ENCODE measurements at regions not wholly inside any gene's neighbourhood (a gene's known extent, or its start where the extent isn't known, plus 50 kb on each side); places are given as distances from the start of the nearest gene placed in this dataset.

DNA sequence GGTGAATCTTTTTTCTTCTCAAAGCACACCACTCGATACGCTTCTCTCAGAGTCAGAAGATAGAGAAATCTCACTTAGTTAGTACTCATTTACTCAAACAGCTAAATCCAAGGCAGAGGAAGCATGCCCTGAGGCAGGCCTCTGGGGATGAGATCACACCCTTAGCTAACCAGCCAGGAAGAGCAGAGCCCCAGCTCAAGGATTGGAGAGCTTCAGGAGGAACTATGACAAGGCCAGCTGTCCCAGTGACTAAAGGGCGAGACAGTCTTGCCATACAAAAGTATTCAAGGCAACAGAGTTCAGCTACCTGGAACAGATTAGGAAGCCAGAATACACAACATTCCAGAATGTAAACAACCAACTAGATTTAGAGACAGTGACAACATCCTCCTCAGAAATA, 197.7 kb upstream of the CCDC196 start:
- no peaks in the 10 kb centered on the region for H3K9me3 ChIP-seq (ENCODE audit: control insufficient read depth in 2 of 2, insufficient read depth in 1 of 2, low read depth in 1 of 2, low read length in 1 of 2)
- H3K36me3 ChIP-seq (ENCODE audit: control insufficient read depth in 2 of 2, insufficient read depth in 2 of 2, low read length in 1 of 2) = no peaks in the 10 kb centered on the region
- no peak overlapping the region for H3K27ac ChIP-seq (ENCODE audit: low read depth in 2 of 2, low read length in 1 of 2)
- no peaks in the 10 kb centered on the region for H3K4me1 ChIP-seq (ENCODE audit: control insufficient read depth in 2 of 2, insufficient read depth in 2 of 2, low read length in 1 of 2)
- no peaks in the 10 kb centered on the region for H3K27me3 ChIP-seq (ENCODE audit: control insufficient read depth in 1 of 2, insufficient read depth in 2 of 2, low read length in 2 of 2)
- H3K4me3 ChIP-seq (ENCODE audit: low read depth in 1 of 2, low read length in 2 of 2) = no peak overlapping the region
- 94 to 96% methylated on average over 3 of the region's 3 CpGs for WGBS, 2 donors

GRCh38 chr14:66291756-66292155, 194.4 kb upstream of the CCDC196 start:
- Histone ChIP-seq H3K27me3 (ENCODE audit: control insufficient read depth in 1 of 2, insufficient read depth in 2 of 2, low read length in 2 of 2) (no peaks in the 10 kb centered on the region), H3K36me3 (ENCODE audit: control insufficient read depth in 2 of 2, insufficient read depth in 2 of 2, low read length in 1 of 2) (no peaks in the 10 kb centered on the region), H3K9me3 (ENCODE audit: control insufficient read depth in 2 of 2, insufficient read depth in 1 of 2, low read depth in 1 of 2, low read length in 1 of 2) (no peaks in the 10 kb centered on the region), H3K4me3 (ENCODE audit: low read depth in 1 of 2, low read length in 2 of 2) (no peak overlapping the region), H3K4me1 (ENCODE audit: control insufficient read depth in 2 of 2, insufficient read depth in 2 of 2, low read length in 1 of 2) (no peaks in the 10 kb centered on the region), H3K27ac (ENCODE audit: low read depth in 2 of 2, low read length in 1 of 2) (no peak overlapping the region)

DNA sequence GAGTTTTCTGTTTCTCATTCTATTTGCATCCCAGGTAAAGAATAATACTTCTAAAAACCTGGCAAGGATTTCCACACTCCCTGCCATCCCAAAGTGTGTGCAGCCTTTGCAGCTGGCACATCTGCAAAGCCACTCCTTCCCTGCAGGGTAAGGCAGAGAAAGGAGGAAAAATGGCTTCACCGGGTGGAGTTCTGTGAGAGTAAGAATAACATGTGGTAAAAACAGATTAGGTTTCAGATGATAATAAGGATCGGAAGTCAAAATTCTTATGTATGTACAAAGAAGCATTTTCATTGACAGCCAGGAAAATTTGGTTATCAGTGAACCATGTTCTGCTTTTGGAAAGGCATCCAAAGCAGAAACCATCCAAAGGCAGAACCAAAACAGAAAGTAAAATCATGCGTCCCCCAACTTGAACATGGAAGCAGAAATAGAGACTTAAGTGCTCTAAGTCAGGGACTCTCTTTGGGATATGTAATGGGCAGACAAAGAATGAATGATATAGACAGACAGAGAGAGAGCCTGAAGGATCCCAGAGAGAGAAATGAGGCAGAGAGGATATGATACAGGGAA, 192.6 kb upstream of the CCDC196 start:
- 30 to 47% methylated on average over 3 of the region's 3 CpGs for WGBS, 2 donors
- H3K27me3 ChIP-seq (ENCODE audit: control insufficient read depth in 1 of 2, insufficient read depth in 2 of 2, low read length in 2 of 2) = no peaks in the 10 kb centered on the region
- H3K27ac ChIP-seq (ENCODE audit: low read depth in 2 of 2, low read length in 1 of 2) = no peak overlapping the region
- H3K36me3 ChIP-seq (ENCODE audit: control insufficient read depth in 2 of 2, insufficient read depth in 2 of 2, low read length in 1 of 2) = no peaks in the 10 kb centered on the region
- no peak overlapping the region for H3K4me3 ChIP-seq (ENCODE audit: low read depth in 1 of 2, low read length in 2 of 2)
- H3K9me3 ChIP-seq (ENCODE audit: control insufficient read depth in 2 of 2, insufficient read depth in 1 of 2, low read depth in 1 of 2, low read length in 1 of 2) = no peaks in the 10 kb centered on the region
- no peaks in the 10 kb centered on the region for H3K4me1 ChIP-seq (ENCODE audit: control insufficient read depth in 2 of 2, insufficient read depth in 2 of 2, low read length in 1 of 2)

DNA sequence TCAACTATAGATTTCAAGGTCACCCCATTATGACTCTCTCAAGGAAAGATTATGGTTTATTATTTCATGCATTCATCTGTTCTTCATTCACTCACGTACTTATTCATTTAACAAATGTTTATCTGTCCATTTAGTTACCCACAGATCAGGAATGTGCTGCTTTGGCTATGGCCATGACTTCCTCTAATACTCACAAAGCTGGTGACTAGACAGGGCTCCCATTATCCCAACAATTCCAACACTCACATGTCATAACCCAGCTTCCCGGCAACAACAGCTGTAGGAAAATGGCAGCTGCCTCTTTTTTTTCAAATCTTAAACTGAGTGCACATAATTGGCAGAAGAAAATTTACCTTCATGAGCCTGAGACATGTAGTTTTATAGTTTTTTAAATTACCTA, 190.8 kb upstream of the CCDC196 start:
- no peaks in the 10 kb centered on the region for H3K27me3 ChIP-seq (ENCODE audit: control insufficient read depth in 1 of 2, insufficient read depth in 2 of 2, low read length in 2 of 2)
- no peaks in the 10 kb centered on the region for H3K4me1 ChIP-seq (ENCODE audit: control insufficient read depth in 2 of 2, insufficient read depth in 2 of 2, low read length in 1 of 2)
- no peaks in the 10 kb centered on the region for H3K9me3 ChIP-seq (ENCODE audit: control insufficient read depth in 2 of 2, insufficient read depth in 1 of 2, low read depth in 1 of 2, low read length in 1 of 2)
- H3K4me3 ChIP-seq (ENCODE audit: low read depth in 1 of 2, low read length in 2 of 2) = no peak overlapping the region
- H3K27ac ChIP-seq (ENCODE audit: low read depth in 2 of 2, low read length in 1 of 2) = no peak overlapping the region
- H3K36me3 ChIP-seq (ENCODE audit: control insufficient read depth in 2 of 2, insufficient read depth in 2 of 2, low read length in 1 of 2) = no peaks in the 10 kb centered on the region
- 88 to 90% methylated on average over 2 of the region's 2 CpGs for WGBS, 2 donors

- Histone ChIP-seq H3K36me3 (ENCODE audit: control insufficient read depth in 2 of 2, insufficient read depth in 2 of 2, low read length in 1 of 2) (no peaks in the 10 kb centered on the region), H3K27me3 (ENCODE audit: control insufficient read depth in 1 of 2, insufficient read depth in 2 of 2, low read length in 2 of 2) (no peaks in the 10 kb centered on the region), H3K27ac (ENCODE audit: low read depth in 2 of 2, low read length in 1 of 2) (no peak overlapping the region), H3K4me1 (ENCODE audit: control insufficient read depth in 2 of 2, insufficient read depth in 2 of 2, low read length in 1 of 2) (no peaks in the 10 kb centered on the region), H3K4me3 (ENCODE audit: low read depth in 1 of 2, low read length in 2 of 2) (no peak overlapping the region), H3K9me3 (ENCODE audit: control insufficient read depth in 2 of 2, insufficient read depth in 1 of 2, low read depth in 1 of 2, low read length in 1 of 2) (no peaks in the 10 kb centered on the region)
- WGBS, 2 donors = 83 to 84% methylated on average over 3 of the region's 3 CpGs
Measured at GRCh38 chr14:66300886-66301285, 185.3 kb upstream of the CCDC196 start.

DNA sequence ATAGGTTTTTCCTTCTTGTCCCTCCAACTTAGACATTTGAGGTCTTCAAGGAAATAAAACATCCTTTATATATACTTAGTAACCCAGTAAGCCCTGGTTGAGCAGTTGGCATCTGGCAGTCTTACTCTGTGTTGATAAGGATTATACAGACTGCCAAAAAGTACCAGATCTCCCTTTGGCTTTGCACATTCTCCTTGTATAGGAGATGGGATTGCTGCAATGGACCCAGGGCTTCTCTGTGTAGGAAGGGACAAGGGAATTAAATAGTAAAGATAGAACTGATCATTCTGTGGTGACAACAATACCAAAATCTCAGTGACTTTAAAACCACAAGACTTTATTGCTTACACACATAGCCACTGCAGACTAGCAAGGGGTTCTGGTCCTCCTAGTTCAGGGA, 180.1 kb upstream of the CCDC196 start:
- no peak overlapping the region for H3K4me3 ChIP-seq (ENCODE audit: low read depth in 1 of 2, low read length in 2 of 2)
- no peak overlapping the region for H3K27ac ChIP-seq (ENCODE audit: low read depth in 2 of 2, low read length in 1 of 2)
- no peaks in the 10 kb centered on the region for H3K27me3 ChIP-seq (ENCODE audit: control insufficient read depth in 1 of 2, insufficient read depth in 2 of 2, low read length in 2 of 2)
- H3K36me3 ChIP-seq (ENCODE audit: control insufficient read depth in 2 of 2, insufficient read depth in 2 of 2, low read length in 1 of 2) = no peaks in the 10 kb centered on the region
- no peaks in the 10 kb centered on the region for H3K9me3 ChIP-seq (ENCODE audit: control insufficient read depth in 2 of 2, insufficient read depth in 1 of 2, low read depth in 1 of 2, low read length in 1 of 2)
- no peaks in the 10 kb centered on the region for H3K4me1 ChIP-seq (ENCODE audit: control insufficient read depth in 2 of 2, insufficient read depth in 2 of 2, low read length in 1 of 2)

- Histone ChIP-seq H3K27me3 (ENCODE audit: control insufficient read depth in 1 of 2, insufficient read depth in 2 of 2, low read length in 2 of 2) (no peaks in the 10 kb centered on the region), H3K4me3 (ENCODE audit: low read depth in 1 of 2, low read length in 2 of 2) (no peak overlapping the region), H3K4me1 (ENCODE audit: control insufficient read depth in 2 of 2, insufficient read depth in 2 of 2, low read length in 1 of 2) (no peaks in the 10 kb centered on the region), H3K9me3 (ENCODE audit: control insufficient read depth in 2 of 2, insufficient read depth in 1 of 2, low read depth in 1 of 2, low read length in 1 of 2) (peaks cover 0 to 4% of the 10 kb centered on the region in 2 donors), H3K36me3 (ENCODE audit: control insufficient read depth in 2 of 2, insufficient read depth in 2 of 2, low read length in 1 of 2) (no peaks in the 10 kb centered on the region), H3K27ac (ENCODE audit: low read depth in 2 of 2, low read length in 1 of 2) (no peak overlapping the region)
- WGBS, 2 donors = 70 to 72% methylated on average over 3 of the region's 3 CpGs
Measured at GRCh38 chr14:66311058-66311457, 175.1 kb upstream of the CCDC196 start.

GRCh38 chr14:66311990-66312389, 174.2 kb upstream of the CCDC196 start:
- no peaks in the 10 kb centered on the region for H3K27me3 ChIP-seq (ENCODE audit: control insufficient read depth in 1 of 2, insufficient read depth in 2 of 2, low read length in 2 of 2)

DNA sequence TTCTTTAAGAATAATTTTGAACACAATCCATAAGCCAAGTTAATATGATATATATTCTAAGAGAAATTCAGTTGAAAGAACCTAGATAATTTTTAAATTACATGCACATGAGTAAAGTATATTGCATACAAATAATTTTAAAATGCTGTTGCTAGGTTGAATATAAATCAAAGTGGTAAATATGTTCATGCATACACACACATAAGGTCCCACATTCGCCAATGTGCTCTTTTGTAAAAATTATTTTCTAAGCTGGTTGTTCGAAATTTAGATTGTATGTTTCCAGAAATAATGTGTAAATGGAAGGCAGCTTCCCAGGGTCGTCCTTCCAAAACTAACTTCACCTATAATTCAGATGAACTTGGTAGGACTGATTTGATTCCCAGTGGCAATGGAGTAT, 173.7 kb upstream of the CCDC196 start:
- Histone ChIP-seq H3K4me1 (ENCODE audit: control insufficient read depth in 2 of 2, insufficient read depth in 2 of 2, low read length in 1 of 2) (no peaks in the 10 kb centered on the region), H3K27me3 (ENCODE audit: control insufficient read depth in 1 of 2, insufficient read depth in 2 of 2, low read length in 2 of 2) (no peaks in the 10 kb centered on the region), H3K27ac (ENCODE audit: low read depth in 2 of 2, low read length in 1 of 2) (no peak overlapping the region), H3K9me3 (ENCODE audit: control insufficient read depth in 2 of 2, insufficient read depth in 1 of 2, low read depth in 1 of 2, low read length in 1 of 2) (peaks cover 0 to 11% of the 10 kb centered on the region in 2 donors), H3K36me3 (ENCODE audit: control insufficient read depth in 2 of 2, insufficient read depth in 2 of 2, low read length in 1 of 2) (no peaks in the 10 kb centered on the region), H3K4me3 (ENCODE audit: low read depth in 1 of 2, low read length in 2 of 2) (no peak overlapping the region)
- 73% methylated on average over 3 of the region's 3 CpGs for WGBS, 2 donors

More at GRCh38 chr14:66311990-66312389, 174.2 kb upstream of the CCDC196 start:
- Histone ChIP-seq H3K9me3 (ENCODE audit: control insufficient read depth in 2 of 2, insufficient read depth in 1 of 2, low read depth in 1 of 2, low read length in 1 of 2) (peaks cover 0 to 9% of the 10 kb centered on the region in 2 donors), H3K27ac (ENCODE audit: low read depth in 2 of 2, low read length in 1 of 2) (no peak overlapping the region), H3K36me3 (ENCODE audit: control insufficient read depth in 2 of 2, insufficient read depth in 2 of 2, low read length in 1 of 2) (no peaks in the 10 kb centered on the region), H3K4me1 (ENCODE audit: control insufficient read depth in 2 of 2, insufficient read depth in 2 of 2, low read length in 1 of 2) (no peaks in the 10 kb centered on the region), H3K4me3 (ENCODE audit: low read depth in 1 of 2, low read length in 2 of 2) (no peak overlapping the region)
- 67 to 72% methylated on average over 5 of the region's 5 CpGs for WGBS, 2 donors

DNA sequence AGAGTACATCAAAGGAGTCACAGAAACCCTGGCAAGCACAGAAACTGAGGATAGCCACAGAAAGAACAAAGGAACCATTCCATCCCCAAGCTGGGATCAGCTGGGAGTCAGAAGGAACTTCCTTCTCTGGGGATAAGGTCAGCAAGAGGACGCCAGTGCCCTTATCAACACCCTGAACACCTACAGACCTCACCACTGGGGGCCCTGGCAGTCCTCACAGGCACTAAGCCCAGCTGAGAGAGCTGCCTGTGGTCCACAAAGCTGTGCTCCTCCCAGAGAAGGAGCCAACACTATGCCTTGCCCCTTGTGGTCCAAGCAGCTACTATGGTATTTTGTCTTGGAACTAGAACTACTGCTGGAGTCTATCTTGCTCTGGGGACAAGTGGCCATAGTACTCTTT, 171.1 kb upstream of the CCDC196 start:
- Histone ChIP-seq H3K9me3 (ENCODE audit: control insufficient read depth in 2 of 2, insufficient read depth in 1 of 2, low read depth in 1 of 2, low read length in 1 of 2) (peaks cover 0 to 11% of the 10 kb centered on the region in 2 donors), H3K27ac (ENCODE audit: low read depth in 2 of 2, low read length in 1 of 2) (no peak overlapping the region)
- WGBS, 2 donors = 40 to 52% methylated on average over 1 of the region's 1 CpG

More for the DNA sequence above, 171.1 kb upstream of the CCDC196 start:
- Histone ChIP-seq H3K36me3 (ENCODE audit: control insufficient read depth in 2 of 2, insufficient read depth in 2 of 2, low read length in 1 of 2) (no peaks in the 10 kb centered on the region), H3K4me3 (ENCODE audit: low read depth in 1 of 2, low read length in 2 of 2) (no peak overlapping the region), H3K27me3 (ENCODE audit: control insufficient read depth in 1 of 2, insufficient read depth in 2 of 2, low read length in 2 of 2) (no peaks in the 10 kb centered on the region), H3K4me1 (ENCODE audit: control insufficient read depth in 2 of 2, insufficient read depth in 2 of 2, low read length in 1 of 2) (no peaks in the 10 kb centered on the region)

All from esophagus (tissue), 2 donors.